Keratinocyte (primary cell): ENCODE measurements at regions not wholly inside any gene's neighbourhood (a gene's known extent, or its start where the extent isn't known, plus 50 kb on each side); places are given as distances from the start of the nearest gene placed in this dataset.

Experiments used
- DNase-seq: peaks from one replicate; pipeline ENCODE4 v3.0.0-alpha.2; 2011; ENCODE audit warnings: low read depth, missing footprints, low spot score
- FAIRE-seq: peaks from 2 replicates; lab custom pipeline; 2011; peaks lifted over from hg19 to GRCh38; lab: Jason Lieb, UNC
- H2AFZ ChIP-seq: 2 replicates; pipeline ENCODE4 v1.6.0; 2012; ENCODE audit warnings: low read length, control low read depth, inconsistent platforms; ENCODE audit not compliant: control insufficient read depth
- H3K27ac ChIP-seq: 2 replicates; pipeline ENCODE4 v1.5.1; 2011; ENCODE audit warnings: low read length; ENCODE audit not compliant: control insufficient read depth, insufficient read depth
- H3K27me3 ChIP-seq: 3 replicates; pipeline ENCODE4 v1.6.0; 2011; ENCODE audit warnings: low read length; ENCODE audit not compliant: control insufficient read depth, insufficient read depth; ENCODE audit errors: extremely low read depth
- H3K36me3 ChIP-seq, 2 experiments: 2 replicates in 1 of 2; 3 replicates in 1 of 2; pipeline ENCODE4 v1.5.1; 2011; ENCODE audit warnings: low read length in 2 of 2, mild to moderate bottlenecking in 1 of 2; ENCODE audit not compliant: control insufficient read depth in 2 of 2, insufficient read depth in 2 of 2; ENCODE audit errors: extremely low read depth in 1 of 2
- H3K4me1 ChIP-seq: 3 replicates; pipeline ENCODE4 v1.5.1; 2011; ENCODE audit warnings: low read length; ENCODE audit not compliant: control insufficient read depth, insufficient read depth; ENCODE audit errors: extremely low read depth
- H3K4me2 ChIP-seq: 3 replicates; pipeline ENCODE4 v1.6.0; 2011; ENCODE audit warnings: low read depth, low read length; ENCODE audit not compliant: control insufficient read depth, insufficient read depth; ENCODE audit errors: extremely low read depth
- H3K4me3 ChIP-seq, 3 experiments: fragments of 200-600 bp in 1 of 3; sonication (generic) in 1 of 3; 2 replicates in 2 of 3; 3 replicates in 1 of 3; pipeline ENCODE4 v1.5.1; 2011 to 2016; ENCODE audit warnings: low read length in 3 of 3, mild to moderate bottlenecking in 3 of 3, control low read depth in 2 of 3, inconsistent platforms in 1 of 3, low read depth in 1 of 3, mixed read lengths in 1 of 3, mixed run types in 1 of 3, moderate library complexity in 1 of 3; ENCODE audit not compliant: control insufficient read depth in 2 of 3, insufficient read depth in 2 of 3; ENCODE audit errors: extremely low read depth in 1 of 3
- H3K79me2 ChIP-seq: 2 replicates; pipeline ENCODE4 v1.6.0; 2012; ENCODE audit warnings: low read length; ENCODE audit not compliant: control insufficient read depth, insufficient read depth
- H3K9ac ChIP-seq: 3 replicates; pipeline ENCODE4 v1.6.0; 2011; ENCODE audit warnings: low read length; ENCODE audit not compliant: control insufficient read depth, insufficient read depth; ENCODE audit errors: extremely low read depth
- H3K9me1 ChIP-seq: 3 replicates; pipeline ENCODE4 v1.6.0; 2011; ENCODE audit warnings: low read length; ENCODE audit not compliant: control insufficient read depth, insufficient read depth; ENCODE audit errors: extremely low read depth
- H3K9me3 ChIP-seq: 2 replicates; pipeline ENCODE4 v1.5.1; 2012; ENCODE audit warnings: low read depth, low read length; ENCODE audit not compliant: control insufficient read depth
- H4K20me1 ChIP-seq: 3 replicates; pipeline ENCODE4 v1.6.0; 2011; ENCODE audit warnings: low read length; ENCODE audit not compliant: control insufficient read depth, insufficient read depth; ENCODE audit errors: extremely low read depth
- CTCF ChIP-seq, 3 experiments: IDR thresholded peaks in 1 of 3; conservative IDR thresholded peaks in 1 of 3; optimal IDR thresholded peaks in 1 of 3; 2 replicates in 2 of 3; 3 replicates in 1 of 3; pipeline versions ENCODE3 to v1.5.1; 2011; ENCODE audit warnings: low read length in 3 of 3, mild to moderate bottlenecking in 3 of 3, moderate library complexity in 2 of 3, control low read depth in 1 of 3, inconsistent platforms in 1 of 3; ENCODE audit not compliant: insufficient read depth in 2 of 3; ENCODE audit errors: extremely low read depth in 1 of 3
- EZH2 ChIP-seq: IDR thresholded peaks from one replicate; pipeline ENCODE4 v1.6.1; 2012; ENCODE audit warnings: inconsistent platforms, mild to moderate bottlenecking, low read length, moderate library complexity
- dilution Hi-C: fragments of 300-500 bp; cut with MboI; formaldehyde crosslinking; loops from one replicate; pipeline ENCODE4 v1.7.0; 2020; ENCODE audit warnings: low sequenced_read_pairs; ENCODE audit not compliant: extremely low pct_ligation_motif_present

- TF ChIP-seq CTCF (optimal IDR thresholded peaks at IDR 0.05 in 1 of 3, IDR thresholded peaks at IDR 0.05 in 1 of 3, conservative IDR thresholded peaks at IDR 0.05 in 1 of 3; ENCODE audit: extremely low read depth in 1 of 3, insufficient read depth in 2 of 3, low read length in 3 of 3) (no peak), EZH2 (no peak)
- Histone ChIP-seq H3K4me3 (peak overlapping the region in 1 of 3 experiments; percentile 19), H3K27ac (peak overlapping the region; percentile 66), H3K4me1 (peaks cover 4% of the 10 kb centered on the region), H3K27me3 (no peaks in the 10 kb centered on the region), H3K36me3 (no peaks in the 10 kb centered on the region), H3K9ac (no peak overlapping the region), H3K9me1 (no peaks in the 10 kb centered on the region), H3K79me2 (no peaks in the 10 kb centered on the region), H2AFZ (peak overlapping the region; percentile 70), H3K9me3 (no peaks in the 10 kb centered on the region), H4K20me1 (no peaks in the 10 kb centered on the region), H3K4me2 (peak overlapping the region; percentile 54)
- DNase-seq (peak; percentile 11), FAIRE-seq (peak; percentile 88)
- dilution Hi-C loops: no loop called here
Observed at GRCh38 chr1:72891976-72892375, 609.6 kb upstream of the NEGR1 start.

- DNase-seq (no peak), FAIRE-seq (no peak)
- Histone ChIP-seq H3K36me3 (no peaks in the 10 kb centered on the region), H3K4me2 (no peak overlapping the region), H3K9ac (no peak overlapping the region), H3K4me1 (no peaks in the 10 kb centered on the region), H3K79me2 (no peaks in the 10 kb centered on the region), H3K27me3 (no peaks in the 10 kb centered on the region), H2AFZ (no peak overlapping the region), H3K27ac (no peak overlapping the region), H3K4me3 (no peak overlapping the region), H3K9me3 (no peaks in the 10 kb centered on the region), H4K20me1 (no peaks in the 10 kb centered on the region), H3K9me1 (no peaks in the 10 kb centered on the region)
- TF ChIP-seq CTCF (optimal IDR thresholded peaks at IDR 0.05 in 1 of 3, IDR thresholded peaks at IDR 0.05 in 1 of 3, conservative IDR thresholded peaks at IDR 0.05 in 1 of 3; ENCODE audit: extremely low read depth in 1 of 3, insufficient read depth in 2 of 3, low read length in 3 of 3) (no peak), EZH2 (no peak)
- dilution Hi-C loops: no loop called here
Observed at GRCh38 chr1:72885841-72886240, 603.5 kb upstream of the NEGR1 start.
